ENCODE measurements at regions not wholly inside any gene's neighbourhood (a gene's known extent, or its start where the extent isn't known, plus 50 kb on each side); places are given as distances from the start of the nearest gene placed in this dataset.

- TF ChIP-seq CTCF (IDR thresholded peaks at IDR 0.05) (no peak), POLR2AphosphoS5 (IDR thresholded peaks at IDR 0.05; ENCODE audit: insufficient read depth in 1 of 2, low read depth in 1 of 2) (no peak), POLR2A (IDR thresholded peaks at IDR 0.05) (no peak)
Observed at GRCh38 chr6:68229566-68229965, 405.5 kb upstream of the ADGRB3 start.

Measured in vagina (tissue), 2 donors.